GM23248 (cell line): ENCODE measurements at regions not wholly inside any gene's neighbourhood (a gene's known extent, or its start where the extent isn't known, plus 50 kb on each side); places are given as distances from the start of the nearest gene placed in this dataset.

Source experiments
- EZH2 ChIP-seq: fragments of 200-600 bp; sonication (generic); IDR thresholded peaks from 2 replicates; pipeline ENCODE4 v1.6.1; 2018; ENCODE audit warnings: antibody characterized with exemption, mild to moderate bottlenecking; ENCODE audit not compliant: insufficient read depth, poor library complexity, severe bottlenecking
- EZH2phosphoT487 ChIP-seq: fragments of 200-600 bp; sonication (generic); IDR thresholded peaks from 2 replicates; pipeline ENCODE4 v1.6.1; 2018; ENCODE audit warnings: antibody characterized with exemption, moderate library complexity, mild to moderate bottlenecking, low read depth; ENCODE audit not compliant: insufficient read depth

GRCh38 chr12:58657190-58657589 lies 263.1 kb downstream of the LRIG3 start:
- TF ChIP-seq EZH2phosphoT487 (no peak), EZH2 (no peak)
